ENCODE measurements at regions not wholly inside any gene's neighbourhood (a gene's known extent, or its start where the extent isn't known, plus 50 kb on each side); places are given as distances from the start of the nearest gene placed in this dataset.

DNA sequence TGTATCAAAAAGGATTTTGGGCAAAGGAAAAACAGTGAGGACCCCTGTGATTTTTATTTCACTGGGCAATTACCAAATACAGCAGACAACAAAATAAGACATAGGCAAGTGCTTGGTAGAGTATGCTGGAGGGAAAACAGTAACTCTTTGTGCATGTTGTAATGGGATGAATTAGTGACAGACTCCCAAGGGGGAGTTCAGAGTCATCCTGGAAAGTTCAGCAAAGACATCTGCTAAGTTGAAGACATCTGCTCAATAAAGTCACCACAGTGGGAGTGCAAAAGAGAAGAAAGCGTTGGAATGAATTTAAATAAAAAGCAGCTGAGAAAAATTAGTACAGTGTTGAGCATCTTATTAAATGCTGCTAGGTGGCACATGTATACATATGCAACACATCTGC lies 378.8 kb upstream of the ISX start:
- no peaks in the 10 kb centered on the region for H3K9me3 ChIP-seq
- no peaks in the 10 kb centered on the region for H3K27me3 ChIP-seq
- in situ Hi-C loops (cut with MboI; ENCODE audit: low pct_ligation_motif_present in 1 of 4, low pct_unique_long_range_greater_than_20kb in 1 of 4, low sequenced_read_pairs in 3 of 4), result no loop called here
- no peaks in the 10 kb centered on the region for H3K4me1 ChIP-seq
- no peaks in the 10 kb centered on the region for H3K36me3 ChIP-seq
- H3K4me3 ChIP-seq, result no peak overlapping the region
- TF ChIP-seq POLR2A (IDR thresholded peaks at IDR 0.05), result no peak
- no peak overlapping the region for H3K27ac ChIP-seq
- intact Hi-C loops (cut with DNase I; ENCODE audit: low total_unique reads), result no loop called here
- 57 to 60% methylated on average over 1 of the region's 1 CpG for WGBS, 2 donors (ENCODE audit: low coverage in 1 of 2)
- no peak for DNase-seq

- H3K36me3 ChIP-seq, result no peaks in the 10 kb centered on the region
- no peak for DNase-seq
- no peak overlapping the region for H3K27ac ChIP-seq
- WGBS, 2 donors (ENCODE audit: low coverage in 1 of 2), result 20 to 40% methylated on average over 1 of the region's 1 CpG
- in situ Hi-C loops (cut with MboI; ENCODE audit: low pct_ligation_motif_present in 1 of 4, low pct_unique_long_range_greater_than_20kb in 1 of 4, low sequenced_read_pairs in 3 of 4) (no loop called here), intact Hi-C loops (cut with DNase I; ENCODE audit: low total_unique reads) (no loop called here)
- H3K27me3 ChIP-seq, result no peaks in the 10 kb centered on the region
- H3K4me3 ChIP-seq, result no peak overlapping the region
- TF ChIP-seq POLR2A (IDR thresholded peaks at IDR 0.05) (no peak), CTCF (IDR thresholded peaks at IDR 0.05) (no peak), POLR2AphosphoS5 (IDR thresholded peaks at IDR 0.05) (no peak), EP300 (IDR thresholded peaks at IDR 0.05; ENCODE audit: low read depth) (no peak)
- H3K4me1 ChIP-seq, result no peaks in the 10 kb centered on the region
- H3K9me3 ChIP-seq, result no peaks in the 10 kb centered on the region
Measured at GRCh38 chr22:34688825-34689224, 377.1 kb upstream of the ISX start.

- Histone ChIP-seq H3K27ac (no peak overlapping the region), H3K36me3 (no peaks in the 10 kb centered on the region), H3K9me3 (no peaks in the 10 kb centered on the region), H3K4me1 (no peaks in the 10 kb centered on the region), H3K27me3 (no peaks in the 10 kb centered on the region), H3K4me3 (no peak overlapping the region)
- 17 to 23% methylated on average over 1 to 2 of the region's 2 CpGs for WGBS, 2 donors (ENCODE audit: low coverage in 1 of 2)
- TF ChIP-seq EP300 (IDR thresholded peaks at IDR 0.05; ENCODE audit: low read depth) (no peak), POLR2A (IDR thresholded peaks at IDR 0.05) (no peak), CTCF (IDR thresholded peaks at IDR 0.05) (no peak), POLR2AphosphoS5 (IDR thresholded peaks at IDR 0.05) (no peak)
- DNase-seq, result no peak
- in situ Hi-C loops (cut with MboI; ENCODE audit: low pct_ligation_motif_present in 1 of 4, low pct_unique_long_range_greater_than_20kb in 1 of 4, low sequenced_read_pairs in 3 of 4), result no loop called here
- intact Hi-C loops (cut with DNase I; ENCODE audit: low total_unique reads), result no loop called here
Measured at GRCh38 chr22:34696557-34696956, 369.4 kb upstream of the ISX start.

DNA sequence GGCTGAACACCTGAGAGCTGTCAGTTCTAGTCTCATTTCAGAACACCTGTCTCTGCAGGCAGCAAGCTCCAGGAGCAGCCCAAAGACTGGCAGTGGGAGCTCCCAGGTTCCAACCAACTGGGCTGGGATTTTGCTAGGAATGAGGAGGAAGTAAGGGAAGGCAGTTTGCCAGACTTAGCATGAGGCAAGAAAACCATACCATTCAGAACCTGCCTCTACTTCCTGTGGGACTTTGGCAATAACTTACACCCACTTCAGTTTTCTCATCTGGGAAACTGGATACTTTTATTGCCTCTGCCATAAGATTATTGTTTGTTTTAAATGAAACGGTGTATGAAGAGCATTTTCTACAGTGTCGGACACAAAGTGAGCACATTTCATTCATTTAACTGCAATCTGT lies 363.7 kb upstream of the ISX start:
- Histone ChIP-seq H3K4me1 (peaks cover 0 to 8% (median 1%) of the 10 kb centered on the region in 4 donors), H3K27me3 (no peaks in the 10 kb centered on the region), H3K9me3 (no peaks in the 10 kb centered on the region), H3K27ac (no peak overlapping the region), H3K4me3 (no peak overlapping the region), H3K36me3 (no peaks in the 10 kb centered on the region)
- 50 to 60% methylated on average over 1 to 2 of the region's 2 CpGs for WGBS, 2 donors (ENCODE audit: low coverage in 1 of 2)
- peak; percentile 8 for DNase-seq
- intact Hi-C loops (cut with DNase I; ENCODE audit: low total_unique reads), result no loop called here
- TF ChIP-seq POLR2AphosphoS5 (IDR thresholded peaks at IDR 0.05) (no peak), CTCF (IDR thresholded peaks at IDR 0.05) (no peak), POLR2A (IDR thresholded peaks at IDR 0.05) (no peak), EP300 (IDR thresholded peaks at IDR 0.05; ENCODE audit: low read depth) (no peak)
- in situ Hi-C loops (cut with MboI; ENCODE audit: low pct_ligation_motif_present in 1 of 4, low pct_unique_long_range_greater_than_20kb in 1 of 4, low sequenced_read_pairs in 3 of 4), result no loop called here

- Histone ChIP-seq H3K4me3 (no peak overlapping the region), H3K27me3 (peaks cover 3% of the 10 kb centered on the region), H3K27ac (no peak overlapping the region), H3K9me3 (no peaks in the 10 kb centered on the region), H3K36me3 (no peaks in the 10 kb centered on the region), H3K4me1 (no peaks in the 10 kb centered on the region)
- intact Hi-C loops (cut with DNase I; ENCODE audit: low total_unique reads) (no loop called here), in situ Hi-C loops (cut with MboI; ENCODE audit: low pct_ligation_motif_present in 1 of 4, low pct_unique_long_range_greater_than_20kb in 1 of 4, low sequenced_read_pairs in 3 of 4) (no loop called here)
- DNase-seq, result no peak
- 83 to 85% methylated on average over 2 of the region's 2 CpGs for WGBS, 2 donors (ENCODE audit: low coverage in 1 of 2)
- no peak for TF ChIP-seq POLR2AphosphoS5 (IDR thresholded peaks at IDR 0.05)
- TF ChIP-seq EP300 (IDR thresholded peaks at IDR 0.05; ENCODE audit: low read depth), result no peak
- no peak for TF ChIP-seq CTCF (IDR thresholded peaks at IDR 0.05)
- no peak for TF ChIP-seq POLR2A (IDR thresholded peaks at IDR 0.05)
Measured at GRCh38 chr22:34709641-34710040, 356.3 kb upstream of the ISX start.
